ENCODE measurements at regions not wholly inside any gene's neighbourhood (a gene's known extent, or its start where the extent isn't known, plus 50 kb on each side); places are given as distances from the start of the nearest gene placed in this dataset.

DNA sequence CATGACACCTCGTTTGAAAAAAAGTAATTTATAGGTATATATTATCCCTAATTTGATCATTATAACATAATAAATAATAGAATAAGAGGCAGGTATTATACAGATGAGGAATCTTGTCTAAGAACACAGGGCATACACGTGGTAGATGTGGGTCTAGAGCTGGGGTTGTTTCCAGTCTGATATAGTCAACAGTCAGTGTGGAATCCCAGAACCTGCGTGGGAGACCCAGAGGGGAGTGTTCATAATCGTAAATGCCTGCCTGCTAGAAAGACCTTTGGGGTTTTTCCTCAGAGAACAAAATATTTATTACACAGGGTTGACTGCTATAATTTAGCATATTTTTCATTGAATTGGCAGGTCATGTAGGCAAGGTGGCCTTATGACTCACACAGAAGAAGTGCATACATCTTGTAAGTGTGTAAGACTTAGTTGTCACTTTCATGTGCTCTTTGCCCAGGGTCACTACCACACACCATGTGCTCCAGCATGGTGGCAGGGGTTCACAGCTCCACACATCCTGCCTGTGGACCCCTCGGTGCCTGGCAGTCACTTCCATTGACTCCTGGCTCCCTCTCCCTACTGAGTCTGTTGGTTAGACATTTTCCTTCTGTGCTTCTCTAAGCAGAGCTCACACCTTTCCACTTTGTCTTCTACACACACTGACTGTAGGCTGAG lies 94.9 kb upstream of the IKZF1 start:
- DNase-seq (ENCODE audit: low spot score) = no peak

DNA sequence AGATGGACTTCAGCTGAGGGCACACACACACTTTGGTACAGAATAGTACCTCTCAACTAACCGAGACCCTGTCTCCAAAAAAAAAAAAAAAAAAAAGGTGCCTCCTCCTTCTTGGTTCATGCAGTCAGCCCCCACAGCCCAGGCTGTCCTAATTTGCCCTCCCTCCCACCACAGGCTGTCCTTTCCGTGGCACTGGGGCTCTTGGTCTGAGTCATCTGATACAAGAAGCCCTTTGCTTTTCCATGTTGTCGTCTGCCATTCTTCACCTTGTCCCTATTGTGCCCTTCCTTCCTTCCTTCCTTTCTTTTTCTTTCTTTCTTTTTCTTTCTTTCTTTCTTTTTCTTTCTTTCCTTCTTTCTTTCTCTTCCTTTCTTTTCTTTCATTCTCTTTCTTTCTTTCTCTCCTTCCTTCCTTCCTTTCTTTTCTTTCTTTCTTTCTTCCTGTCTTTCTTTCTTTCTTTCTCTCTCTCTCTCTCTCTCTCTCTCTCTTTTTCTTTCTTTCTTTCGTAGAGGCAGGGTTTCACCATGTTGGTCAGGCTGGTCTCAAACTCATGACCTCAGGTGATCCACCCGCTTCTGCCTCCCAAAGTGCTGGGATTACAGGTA lies 96.0 kb upstream of the IKZF1 start:
- DNase-seq (ENCODE audit: low spot score) = no peak

DNA sequence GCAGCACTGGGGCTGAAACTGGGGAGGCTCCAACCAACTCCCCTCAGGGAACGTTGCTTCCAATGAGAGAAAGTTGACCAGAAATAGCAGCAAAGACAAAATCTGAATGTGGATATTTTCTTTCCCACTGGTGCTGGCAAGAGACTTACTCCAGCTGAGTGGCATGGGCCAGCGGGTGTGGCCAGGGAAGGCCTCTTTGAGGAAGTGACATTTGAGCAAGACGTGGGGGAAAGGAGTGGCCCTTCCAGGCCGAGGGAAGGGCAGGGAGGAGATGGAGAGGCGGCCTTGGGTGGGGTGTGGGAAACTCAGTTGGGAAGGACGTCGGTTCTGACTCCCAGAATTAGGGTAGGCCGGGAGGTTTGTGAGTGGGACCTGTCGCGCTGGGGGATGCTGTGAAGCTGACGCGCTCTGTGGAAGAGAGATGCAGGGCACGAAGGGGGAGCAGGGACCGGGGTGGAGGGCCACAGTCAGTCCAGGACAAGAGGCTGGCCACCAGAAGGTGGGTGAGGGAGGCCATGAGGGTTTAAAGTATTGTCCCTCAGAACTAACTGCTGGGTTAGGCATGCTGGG lies 96.7 kb upstream of the IKZF1 start:
- DNase-seq (ENCODE audit: low spot score) = no peak

DNA sequence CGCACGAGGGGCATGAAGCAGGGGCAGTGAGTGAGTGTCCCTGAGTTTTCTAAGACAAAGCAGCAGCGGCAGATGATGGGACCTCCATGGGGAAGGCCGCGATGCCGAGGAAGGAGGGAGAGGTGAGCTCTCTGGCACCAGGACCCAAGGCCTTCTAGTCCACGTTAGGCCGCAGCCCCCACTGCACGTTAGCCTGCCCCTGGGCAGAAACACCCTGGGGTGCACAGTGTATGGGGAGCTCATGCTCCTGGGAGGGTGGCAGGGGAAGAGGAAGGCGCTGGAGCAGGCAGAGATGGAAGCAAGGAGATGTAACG lies 97.3 kb upstream of the IKZF1 start:
- DNase-seq (ENCODE audit: low spot score) = no peak

GRCh38 chr7:50206453-50207250 lies 97.9 kb upstream of the IKZF1 start:
- DNase-seq (ENCODE audit: low spot score) = no peak

- DNase-seq (ENCODE audit: low spot score) = no peak
These were observed 99.5 kb upstream of the IKZF1 start for GRCh38 chr7:50205011-50205410.

GRCh38 chr7:50204581-50204980 lies 99.9 kb upstream of the IKZF1 start:
- DNase-seq (ENCODE audit: low spot score) = no peak

GRCh38 chr7:50203521-50203920 lies 101.0 kb upstream of the IKZF1 start:
- DNase-seq (ENCODE audit: low spot score) = no peak

DNA sequence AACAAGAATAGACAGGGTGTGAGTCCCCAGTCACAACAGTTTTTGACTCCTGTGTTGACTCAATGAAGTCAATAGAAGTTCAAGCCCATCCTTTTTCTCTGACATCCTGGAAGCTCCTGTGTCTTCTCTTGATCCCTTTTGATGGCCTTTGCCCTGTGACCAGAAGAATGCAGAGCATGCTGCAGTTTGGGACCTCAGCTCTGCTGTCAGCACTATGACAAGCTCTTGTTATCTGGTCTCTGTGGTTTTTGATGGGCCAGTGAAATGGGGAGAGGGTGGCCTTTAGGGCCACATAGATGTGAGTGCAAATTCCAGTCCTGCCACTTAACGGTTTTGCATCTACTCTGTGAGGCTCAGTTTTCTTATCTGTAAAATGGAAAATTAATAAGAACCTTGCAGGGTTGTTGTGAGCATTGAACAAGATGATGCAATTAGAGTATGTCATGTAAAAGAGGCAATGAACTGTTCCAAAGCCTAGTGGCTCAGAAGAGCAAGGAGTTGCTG lies 102.4 kb upstream of the IKZF1 start:
- DNase-seq (ENCODE audit: low spot score) = no peak

- no peak for DNase-seq (ENCODE audit: low spot score)
These were observed 104.7 kb upstream of the IKZF1 start for GRCh38 chr7:50199824-50200223.

DNA sequence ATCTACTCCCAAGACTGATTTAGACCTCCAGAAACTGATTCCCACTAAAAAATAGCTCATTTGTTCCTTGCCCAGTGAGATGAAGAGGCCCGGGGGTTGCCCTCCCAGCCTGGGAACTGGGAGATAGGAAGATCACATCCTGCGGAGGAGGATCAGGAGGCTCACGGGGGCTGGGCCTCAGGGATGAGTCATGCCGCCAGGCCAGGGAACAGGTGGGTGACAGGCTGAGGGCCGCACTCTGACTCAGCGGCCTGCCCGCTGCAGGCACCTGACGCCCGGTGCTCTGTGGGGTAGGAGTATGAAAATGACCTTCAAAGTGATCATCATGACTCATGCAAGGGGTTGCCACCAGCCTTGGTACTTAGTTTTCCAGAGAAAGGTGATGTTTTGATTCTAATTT lies 104.5 kb upstream of the ZPBP start:
- peak; percentile 16 for DNase-seq (ENCODE audit: low spot score)

DNA sequence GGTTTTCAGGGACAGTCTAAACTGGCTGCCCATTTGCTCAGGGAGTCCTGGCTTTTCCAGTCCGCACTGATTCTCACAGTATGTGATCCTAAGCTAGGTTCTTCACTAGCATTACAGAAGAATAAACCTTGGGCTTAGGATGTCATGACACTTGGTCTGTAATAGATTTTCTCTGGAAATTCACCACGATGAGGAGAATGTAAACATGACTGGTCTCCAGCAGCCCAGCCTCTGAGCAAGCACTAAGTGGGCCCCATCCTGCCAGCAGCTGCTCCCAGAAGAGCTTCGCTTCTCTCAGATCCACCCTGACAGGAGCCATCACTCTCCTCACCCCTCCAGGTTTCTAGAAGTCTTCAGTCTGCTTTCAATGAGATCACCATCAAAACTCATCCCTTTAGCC lies 103.7 kb upstream of the ZPBP start:
- DNase-seq (ENCODE audit: low spot score) = no peak

DNA sequence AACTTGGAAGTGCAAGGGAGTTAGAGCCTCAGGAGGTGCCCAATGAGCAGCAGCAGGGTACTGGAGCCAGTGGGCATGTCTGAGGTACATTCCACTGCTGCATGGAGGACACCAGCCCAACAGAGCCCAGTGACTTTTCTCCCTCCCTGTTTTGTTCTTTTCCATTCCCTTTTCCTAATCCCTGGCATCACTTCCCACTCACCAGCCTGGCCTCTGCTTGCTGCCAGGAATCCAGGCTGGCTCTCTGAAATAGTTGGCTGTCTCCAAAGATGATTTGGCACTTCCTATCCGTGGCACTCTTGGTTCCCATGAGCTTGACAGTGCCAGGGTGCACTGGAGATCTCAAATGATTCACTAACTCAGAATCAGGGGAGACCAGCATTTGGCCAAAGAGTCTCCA lies 97.7 kb upstream of the ZPBP start:
- no peak for DNase-seq (ENCODE audit: low spot score)

GRCh38 chr7:50189371-50189770 lies 96.3 kb upstream of the ZPBP start:
- no peak for DNase-seq (ENCODE audit: low spot score)

GRCh38 chr7:50185951-50186682 lies 93.1 kb upstream of the ZPBP start:
- DNase-seq (ENCODE audit: low spot score) = no peak

GRCh38 chr7:50185208-50185607 lies 92.2 kb upstream of the ZPBP start:
- DNase-seq (ENCODE audit: low spot score) = no peak

DNA sequence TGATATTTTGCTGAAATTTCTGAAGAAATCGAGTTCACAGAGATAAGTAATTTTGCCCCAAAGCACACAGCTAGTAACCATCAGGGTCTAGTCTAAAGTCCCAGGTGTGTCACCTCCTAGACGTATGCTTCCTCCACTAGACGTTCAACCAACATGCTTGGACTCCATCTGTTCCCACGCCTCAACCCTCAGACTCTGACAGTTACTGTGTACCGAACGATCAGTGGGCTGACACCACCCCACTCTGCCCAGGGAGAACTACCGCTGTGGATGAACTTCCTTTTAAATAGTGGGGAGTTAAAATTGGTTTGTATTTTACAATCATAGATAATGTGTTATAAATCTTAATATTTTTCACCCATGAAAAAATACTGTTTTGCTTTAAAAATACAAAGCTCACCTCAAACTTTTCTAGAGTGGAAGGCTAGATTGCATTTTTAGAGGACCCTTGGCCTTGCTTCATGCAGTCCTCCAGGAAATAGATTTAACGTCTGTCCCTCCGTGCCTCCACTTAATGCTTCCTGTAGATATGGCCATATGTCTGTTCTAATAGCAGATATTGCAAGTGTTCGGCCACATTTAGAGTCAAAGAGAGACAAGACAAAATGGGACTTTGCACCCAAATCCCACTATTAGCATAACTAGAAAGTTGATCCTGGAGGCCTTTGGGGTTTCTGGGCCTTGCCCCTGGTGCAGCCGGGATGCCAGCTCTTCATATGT lies 91.4 kb upstream of the ZPBP start:
- no peak for DNase-seq (ENCODE audit: low spot score)

DNA sequence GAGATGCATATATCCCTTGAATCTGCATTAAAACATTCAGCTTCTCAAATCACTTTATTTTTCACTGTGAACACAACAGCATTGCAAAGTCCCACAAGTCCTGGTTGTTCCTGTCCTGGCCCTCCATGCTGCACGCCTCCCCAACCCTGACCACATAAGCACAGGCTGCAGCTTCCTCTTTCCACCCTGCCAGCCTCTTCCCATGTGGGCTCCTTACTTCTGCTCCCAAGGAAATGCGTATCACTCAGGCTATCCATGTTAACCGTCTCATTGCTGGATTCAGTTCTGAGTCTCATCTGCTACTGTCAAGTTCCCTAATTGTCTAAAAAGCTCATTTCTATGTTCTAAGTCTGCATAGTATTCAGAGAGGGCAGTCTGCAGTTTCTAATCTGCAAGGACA lies 89.7 kb upstream of the ZPBP start:
- no peak for DNase-seq (ENCODE audit: low spot score)

DNA sequence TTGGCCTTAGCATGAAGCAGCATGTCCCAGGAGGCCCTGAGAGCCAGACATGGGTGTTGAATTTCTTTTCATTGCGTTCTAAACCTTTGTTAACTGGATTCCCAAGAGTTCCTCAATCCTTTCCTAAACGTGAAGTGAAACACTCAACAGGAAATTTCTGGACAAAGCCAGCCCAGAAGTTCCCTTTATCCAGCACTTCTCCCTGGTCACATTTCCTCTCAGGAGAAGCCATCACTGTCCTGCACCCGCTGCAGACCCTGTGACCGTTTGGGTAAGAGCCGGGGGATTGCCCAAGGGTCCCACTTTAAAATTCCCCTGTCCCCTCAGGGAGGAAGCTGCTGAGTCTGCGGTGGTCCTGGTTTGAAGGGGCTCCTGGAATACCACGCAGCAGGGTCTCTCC lies 88.0 kb upstream of the ZPBP start:
- no peak for DNase-seq (ENCODE audit: low spot score)

GRCh38 chr7:50178166-50178565 lies 85.1 kb upstream of the ZPBP start:
- no peak for DNase-seq (ENCODE audit: low spot score)

- no peak for DNase-seq (ENCODE audit: low spot score)
These were observed 81.9 kb upstream of the ZPBP start for GRCh38 chr7:50174948-50175347.

Data from A172 (cell line).